ENCODE measurements at regions not wholly inside any gene's neighbourhood (a gene's known extent, or its start where the extent isn't known, plus 50 kb on each side); places are given as distances from the start of the nearest gene placed in this dataset.

GRCh38 chr6:30396833-30397479 lies 52.0 kb downstream of the RPP21 start:
- TF ChIP-seq, protein P1, sequence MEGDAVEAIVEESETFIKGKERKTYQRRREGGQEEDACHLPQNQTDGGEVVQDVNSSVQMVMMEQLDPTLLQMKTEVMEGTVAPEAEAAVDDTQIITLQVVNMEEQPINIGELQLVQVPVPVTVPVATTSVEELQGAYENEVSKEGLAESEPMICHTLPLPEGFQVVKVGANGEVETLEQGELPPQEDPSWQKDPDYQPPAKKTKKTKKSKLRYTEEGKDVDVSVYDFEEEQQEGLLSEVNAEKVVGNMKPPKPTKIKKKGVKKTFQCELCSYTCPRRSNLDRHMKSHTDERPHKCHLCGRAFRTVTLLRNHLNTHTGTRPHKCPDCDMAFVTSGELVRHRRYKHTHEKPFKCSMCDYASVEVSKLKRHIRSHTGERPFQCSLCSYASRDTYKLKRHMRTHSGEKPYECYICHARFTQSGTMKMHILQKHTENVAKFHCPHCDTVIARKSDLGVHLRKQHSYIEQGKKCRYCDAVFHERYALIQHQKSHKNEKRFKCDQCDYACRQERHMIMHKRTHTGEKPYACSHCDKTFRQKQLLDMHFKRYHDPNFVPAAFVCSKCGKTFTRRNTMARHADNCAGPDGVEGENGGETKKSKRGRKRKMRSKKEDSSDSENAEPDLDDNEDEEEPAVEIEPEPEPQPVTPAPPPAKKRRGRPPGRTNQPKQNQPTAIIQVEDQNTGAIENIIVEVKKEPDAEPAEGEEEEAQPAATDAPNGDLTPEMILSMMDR (IDR thresholded peaks at IDR 0.05) = peak; percentile 79 to 93 (median 81)
- TF ChIP-seq POLR2A (IDR thresholded peaks at IDR 0.05; ENCODE audit: low read depth) (no peak), EP300 (IDR thresholded peaks at IDR 0.05) (no peak)

Data from esophagus muscularis mucosa (tissue), 4 donors.